Suprapubic skin (tissue), 4 donors: ENCODE measurements at regions not wholly inside any gene's neighbourhood (a gene's known extent, or its start where the extent isn't known, plus 50 kb on each side); places are given as distances from the start of the nearest gene placed in this dataset.

Source experiments
- DNase-seq, 2 donors: peaks; one replicate each; pipeline ENCODE4 v3.0.0-alpha.2; 2019; ENCODE audit warnings: low spot score in 2 of 2
- H3K27ac ChIP-seq: fragments of 200-600 bp; sonication (generic); one replicate; pipeline ENCODE4 v1.5.1; 2019
- H3K27me3 ChIP-seq: fragments of 200-600 bp; sonication (generic); one replicate; pipeline ENCODE4 v1.5.1; 2019
- H3K36me3 ChIP-seq: fragments of 200-600 bp; sonication (generic); one replicate; pipeline ENCODE4 v1.5.1; 2019
- H3K4me1 ChIP-seq: fragments of 200-600 bp; sonication (generic); one replicate; pipeline ENCODE4 v1.5.1; 2019
- H3K4me3 ChIP-seq: fragments of 200-600 bp; sonication (generic); one replicate; pipeline ENCODE4 v1.5.1; 2019; ENCODE audit warnings: mild to moderate bottlenecking
- H3K9me3 ChIP-seq: fragments of 200-600 bp; sonication (generic); one replicate; pipeline ENCODE4 v1.5.1; 2019
- CTCF ChIP-seq, 2 donors: fragments of 200-600 bp in 1 of 2; fragments of 450-650 bp in 1 of 2; sonication (generic) in 1 of 2; IDR thresholded peaks; one replicate each; pipeline ENCODE4 v1.5.1; 2016 to 2019; ENCODE audit warnings: antibody characterized with exemption in 2 of 2, mild to moderate bottlenecking in 1 of 2, moderate library complexity in 1 of 2
- EP300 ChIP-seq: sonication (generic); formaldehyde crosslinking; IDR thresholded peaks from one replicate; pipeline ENCODE4 v1.6.1; 2017; ENCODE audit warnings: antibody characterized with exemption
- POLR2A ChIP-seq, 2 donors: fragments of 450-650 bp; IDR thresholded peaks; one replicate each; pipeline ENCODE4 v1.6.1; 2017; ENCODE audit warnings: antibody characterized with exemption in 2 of 2, mild to moderate bottlenecking in 2 of 2, moderate library complexity in 2 of 2
- POLR2AphosphoS5 ChIP-seq, 3 donors: sonication (generic); formaldehyde crosslinking; IDR thresholded peaks; one replicate each; pipeline ENCODE4 v1.6.1; 2017; ENCODE audit warnings: antibody characterized with exemption in 3 of 3
- WGBS: methylation state at CpG from one replicate; pipeline ENCODE4 v1.1.5; 2018; 5-methylcytosine and 5-hydroxymethylcytosine counted together

DNA sequence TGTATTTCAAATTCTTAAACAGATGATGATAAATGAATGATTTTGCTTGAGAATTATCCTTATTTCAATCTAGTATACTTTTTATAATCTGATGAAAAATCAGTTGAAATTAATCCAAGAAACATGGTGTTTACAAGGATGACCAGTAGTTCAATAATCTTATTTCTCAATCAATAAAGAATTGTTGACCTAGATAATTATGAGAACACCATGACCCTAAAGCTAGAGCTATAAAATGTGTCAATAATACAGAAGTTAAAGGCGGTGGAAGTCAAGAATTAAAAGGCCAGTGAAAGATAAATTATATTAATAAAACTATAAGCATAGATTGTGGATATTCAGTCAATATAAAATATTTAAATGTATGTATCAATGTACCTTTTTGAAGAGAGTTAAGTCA lies 667.4 kb upstream of the GCFC2 start:
- DNase-seq, result no peak
- H3K36me3 ChIP-seq, result no peaks in the 10 kb centered on the region
- 93% methylated on average over 1 of the region's 1 CpG for WGBS

GRCh38 chr2:76341439-76341838 lies 630.7 kb upstream of the GCFC2 start:
- H3K36me3 ChIP-seq, result no peaks in the 10 kb centered on the region
- H3K9me3 ChIP-seq, result peaks cover 3% of the 10 kb centered on the region
- H3K27me3 ChIP-seq, result no peaks in the 10 kb centered on the region
- H3K4me1 ChIP-seq, result no peaks in the 10 kb centered on the region
- no peak for TF ChIP-seq POLR2A (IDR thresholded peaks at IDR 0.05)
- no peak for TF ChIP-seq EP300
- no peak for TF ChIP-seq POLR2AphosphoS5 (IDR thresholded peaks at IDR 0.05)
- TF ChIP-seq CTCF (IDR thresholded peaks at IDR 0.05), result no peak
- no peak overlapping the region for H3K27ac ChIP-seq
- WGBS, result 81% methylated on average over 2 of the region's 2 CpGs
- no peak for DNase-seq
- no peak overlapping the region for H3K4me3 ChIP-seq

More for the DNA sequence above, 667.4 kb upstream of the GCFC2 start:
- H3K9me3 ChIP-seq, result no peaks in the 10 kb centered on the region
- no peak overlapping the region for H3K4me3 ChIP-seq
- TF ChIP-seq EP300 (no peak), POLR2A (IDR thresholded peaks at IDR 0.05) (no peak), POLR2AphosphoS5 (IDR thresholded peaks at IDR 0.05) (no peak), CTCF (IDR thresholded peaks at IDR 0.05) (no peak)
- no peaks in the 10 kb centered on the region for H3K27me3 ChIP-seq
- H3K4me1 ChIP-seq, result no peaks in the 10 kb centered on the region
- no peak overlapping the region for H3K27ac ChIP-seq

- H3K27me3 ChIP-seq, result no peaks in the 10 kb centered on the region
- no peaks in the 10 kb centered on the region for H3K4me1 ChIP-seq
- no peak overlapping the region for H3K4me3 ChIP-seq
- H3K9me3 ChIP-seq, result no peaks in the 10 kb centered on the region
- no peak for DNase-seq
- 88% methylated on average over 2 of the region's 2 CpGs for WGBS
- H3K36me3 ChIP-seq, result no peaks in the 10 kb centered on the region
- TF ChIP-seq EP300, result no peak
- TF ChIP-seq POLR2A (IDR thresholded peaks at IDR 0.05), result no peak
- TF ChIP-seq CTCF (IDR thresholded peaks at IDR 0.05), result no peak
- no peak overlapping the region for H3K27ac ChIP-seq
Observed at GRCh38 chr2:76332871-76333270, 622.2 kb upstream of the GCFC2 start.

- no peaks in the 10 kb centered on the region for H3K4me1 ChIP-seq
- H3K27me3 ChIP-seq, result no peaks in the 10 kb centered on the region
- no peak for TF ChIP-seq POLR2AphosphoS5 (IDR thresholded peaks at IDR 0.05)
- no peak for TF ChIP-seq CTCF (IDR thresholded peaks at IDR 0.05)
- TF ChIP-seq POLR2A (IDR thresholded peaks at IDR 0.05), result no peak
- no peak for TF ChIP-seq EP300
- WGBS, result 79% methylated on average over 3 of the region's 3 CpGs
- no peak overlapping the region for H3K27ac ChIP-seq
- no peak for DNase-seq
- no peaks in the 10 kb centered on the region for H3K9me3 ChIP-seq
- H3K36me3 ChIP-seq, result no peaks in the 10 kb centered on the region
- H3K4me3 ChIP-seq, result no peak overlapping the region
Observed at GRCh38 chr2:76330865-76331264, 620.1 kb upstream of the GCFC2 start.

GRCh38 chr2:76326636-76327035 lies 615.9 kb upstream of the GCFC2 start:
- whole genome bisulfite sequencing, result 67% methylated on average over 1 of the region's 1 CpG
- Histone ChIP-seq H3K36me3 (no peaks in the 10 kb centered on the region), H3K27ac (no peak overlapping the region), H3K27me3 (no peaks in the 10 kb centered on the region), H3K4me3 (no peak overlapping the region), H3K9me3 (no peaks in the 10 kb centered on the region), H3K4me1 (no peaks in the 10 kb centered on the region)
- TF ChIP-seq CTCF (IDR thresholded peaks at IDR 0.05), result no peak
- no peak for TF ChIP-seq EP300
- TF ChIP-seq POLR2AphosphoS5 (IDR thresholded peaks at IDR 0.05), result no peak
- no peak for TF ChIP-seq POLR2A (IDR thresholded peaks at IDR 0.05)
- no peak for DNase-seq
